Uterus (tissue), 2 donors: ENCODE measurements at regions not wholly inside any gene's neighbourhood (a gene's known extent, or its start where the extent isn't known, plus 50 kb on each side); places are given as distances from the start of the nearest gene placed in this dataset.

Source experiments
- POLR2A ChIP-seq, 2 donors: fragments of 450-650 bp; IDR thresholded peaks; one replicate each; pipeline ENCODE4 v1.6.1; 2016; ENCODE audit warnings: antibody characterized with exemption in 2 of 2, mild to moderate bottlenecking in 1 of 2, moderate library complexity in 1 of 2
- TF ChIP-seq, protein P1 (sequence below), 4 experiments: fragments of 200-600 bp in 2 of 4; fragments of 450-650 bp in 2 of 4; sonication (generic) in 2 of 4; IDR thresholded peaks; one replicate each; pipeline ENCODE4 v1.5.1; 2016 to 2019; ENCODE audit warnings: antibody characterized with exemption in 4 of 4, mild to moderate bottlenecking in 2 of 4, moderate library complexity in 1 of 4

DNA sequence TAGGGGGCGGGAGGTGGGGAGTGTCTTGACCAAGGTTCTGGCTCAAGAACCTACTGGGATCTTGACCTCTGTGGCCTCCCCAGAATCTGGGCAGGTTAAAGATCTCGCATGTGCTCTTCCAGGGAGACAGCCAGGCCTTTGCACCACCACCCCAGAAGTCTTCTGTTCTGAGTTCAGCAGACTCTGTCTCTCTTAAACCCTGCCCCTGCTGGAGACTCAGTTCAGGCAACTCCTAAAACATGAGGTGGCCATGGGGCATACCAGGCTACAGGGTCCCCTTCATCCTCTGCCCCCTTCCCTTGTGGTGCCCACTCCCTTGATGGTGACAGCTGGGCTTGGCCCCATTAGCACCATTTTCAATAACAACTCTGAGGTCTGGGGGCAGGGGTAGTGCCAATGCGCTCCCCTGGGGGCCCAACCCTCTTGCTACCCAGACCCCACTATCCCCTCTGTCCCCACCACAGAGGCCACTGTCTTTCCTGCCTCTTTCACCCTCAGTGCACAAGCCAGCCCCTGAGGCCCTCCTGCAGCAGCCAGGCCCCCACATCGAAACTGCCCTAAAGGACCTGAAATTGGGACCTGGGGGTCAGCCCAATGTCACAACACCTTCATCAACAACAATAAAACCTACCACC is 132.7 kb upstream of the RUNX3 start:
- TF ChIP-seq, protein P1, sequence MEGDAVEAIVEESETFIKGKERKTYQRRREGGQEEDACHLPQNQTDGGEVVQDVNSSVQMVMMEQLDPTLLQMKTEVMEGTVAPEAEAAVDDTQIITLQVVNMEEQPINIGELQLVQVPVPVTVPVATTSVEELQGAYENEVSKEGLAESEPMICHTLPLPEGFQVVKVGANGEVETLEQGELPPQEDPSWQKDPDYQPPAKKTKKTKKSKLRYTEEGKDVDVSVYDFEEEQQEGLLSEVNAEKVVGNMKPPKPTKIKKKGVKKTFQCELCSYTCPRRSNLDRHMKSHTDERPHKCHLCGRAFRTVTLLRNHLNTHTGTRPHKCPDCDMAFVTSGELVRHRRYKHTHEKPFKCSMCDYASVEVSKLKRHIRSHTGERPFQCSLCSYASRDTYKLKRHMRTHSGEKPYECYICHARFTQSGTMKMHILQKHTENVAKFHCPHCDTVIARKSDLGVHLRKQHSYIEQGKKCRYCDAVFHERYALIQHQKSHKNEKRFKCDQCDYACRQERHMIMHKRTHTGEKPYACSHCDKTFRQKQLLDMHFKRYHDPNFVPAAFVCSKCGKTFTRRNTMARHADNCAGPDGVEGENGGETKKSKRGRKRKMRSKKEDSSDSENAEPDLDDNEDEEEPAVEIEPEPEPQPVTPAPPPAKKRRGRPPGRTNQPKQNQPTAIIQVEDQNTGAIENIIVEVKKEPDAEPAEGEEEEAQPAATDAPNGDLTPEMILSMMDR (IDR thresholded peaks at IDR 0.05): no peak
- no peak for TF ChIP-seq POLR2A (IDR thresholded peaks at IDR 0.05)
